ENCODE measurements at regions not wholly inside any gene's neighbourhood (a gene's known extent, or its start where the extent isn't known, plus 50 kb on each side); places are given as distances from the start of the nearest gene placed in this dataset.

DNA sequence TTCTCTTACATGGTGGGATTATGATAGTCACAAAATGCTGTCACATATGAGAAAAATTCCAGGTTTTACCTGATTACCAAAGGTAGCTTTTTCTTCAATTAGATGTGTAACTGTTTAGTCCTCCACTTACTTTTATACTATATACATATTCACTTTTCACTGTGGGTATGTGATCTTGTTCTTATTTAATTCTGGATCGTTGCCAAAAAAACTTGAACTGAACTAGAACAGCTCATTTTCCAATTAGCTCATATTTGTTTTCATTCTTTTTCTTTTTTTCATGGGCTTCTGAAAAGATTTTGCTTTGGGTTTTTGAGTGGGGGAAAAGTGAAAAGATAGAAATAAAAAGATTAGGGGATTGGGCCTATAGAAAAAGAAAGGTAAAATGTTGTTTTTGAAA lies 291.9 kb downstream of the NDFIP2 start:
- ATAC-seq = no peak
- intact Hi-C loops (cut with DNase I) = loop anchor here in 5 of 10 donors (10.0 kb wide), 4 partner anchors 98 to 592 kb away; partner anchors contain the start of gene SPRY2 (in 2 of the 5)
- TF ChIP-seq POLR2A (IDR thresholded peaks at IDR 0.05) (no peak), CTCF (IDR thresholded peaks at IDR 0.05) (no peak)
- no peak overlapping the region for H3K27ac ChIP-seq
- 21 to 42% (median 21%) methylated on average over 1 of the region's 1 CpG for WGBS, 4 donors
- H3K9me3 ChIP-seq = peaks cover 0 to 18% (median 7%) of the 10 kb centered on the region in 12 donors
- H3K4me3 ChIP-seq = no peak overlapping the region
- DNase-seq = no peak
- peaks cover 0 to 13% (median 0%) of the 10 kb centered on the region in 12 donors for H3K4me1 ChIP-seq
- no peaks in the 10 kb centered on the region for H3K36me3 ChIP-seq
- no peaks in the 10 kb centered on the region for H3K27me3 ChIP-seq

GRCh38 chr13:79771493-79771892 lies 290.5 kb downstream of the NDFIP2 start:
- H3K27ac ChIP-seq = no peak overlapping the region
- H3K27me3 ChIP-seq = no peaks in the 10 kb centered on the region
- no peaks in the 10 kb centered on the region for H3K36me3 ChIP-seq
- H3K4me3 ChIP-seq = no peak overlapping the region
- peaks cover 0 to 18% (median 7%) of the 10 kb centered on the region in 12 donors for H3K9me3 ChIP-seq
- TF ChIP-seq POLR2A (IDR thresholded peaks at IDR 0.05) (no peak), CTCF (IDR thresholded peaks at IDR 0.05) (no peak)
- intact Hi-C loops (cut with DNase I) = loop anchor here in 5 of 10 donors (10.0 kb wide), 4 partner anchors 97 to 593 kb away; partner anchors contain the start of gene SPRY2 (in 2 of the 5)
- H3K4me1 ChIP-seq = peaks cover 0 to 11% (median 0%) of the 10 kb centered on the region in 12 donors
- ATAC-seq (no peak), DNase-seq (no peak)

- peaks cover 0 to 18% (median 7%) of the 10 kb centered on the region in 12 donors for H3K9me3 ChIP-seq
- peaks cover 0 to 5% (median 0%) of the 10 kb centered on the region in 12 donors for H3K4me1 ChIP-seq
- no peaks in the 10 kb centered on the region for H3K27me3 ChIP-seq
- H3K36me3 ChIP-seq = no peaks in the 10 kb centered on the region
- no peak overlapping the region for H3K27ac ChIP-seq
- intact Hi-C loops (cut with DNase I) = loop anchor here in 5 of 10 donors (10.0 kb wide), 4 partner anchors 95 to 595 kb away; partner anchors contain the start of gene SPRY2 (in 2 of the 5)
- no peak for TF ChIP-seq CTCF (IDR thresholded peaks at IDR 0.05)
- TF ChIP-seq POLR2A (IDR thresholded peaks at IDR 0.05) = no peak
- no peak overlapping the region for H3K4me3 ChIP-seq
- DNase-seq (no peak), ATAC-seq (no peak)
- WGBS, 4 donors = 82 to 91% (median 85%) methylated on average over 1 of the region's 1 CpG
These were observed 289.1 kb downstream of the NDFIP2 start for GRCh38 chr13:79770056-79770455.

DNA sequence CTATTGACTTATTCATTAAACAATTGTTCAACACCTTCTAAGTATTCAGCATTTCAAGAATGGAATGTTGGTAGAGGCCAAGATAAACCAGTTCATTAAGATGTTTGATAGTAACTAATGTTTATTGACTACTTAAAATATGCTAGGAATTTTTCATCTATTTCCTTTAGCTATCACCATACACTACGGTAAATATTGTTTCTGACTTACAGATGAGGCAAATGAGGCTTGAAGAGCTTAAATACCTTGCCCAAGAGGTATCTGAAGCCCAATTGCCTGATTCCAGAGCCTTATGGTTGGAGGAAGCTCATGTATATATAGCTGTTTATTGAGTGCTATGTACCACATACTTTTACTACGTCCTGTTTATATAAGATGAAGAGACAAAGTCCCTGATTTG lies 286.2 kb downstream of the NDFIP2 start:
- ATAC-seq = no peak

More for the DNA sequence above, 286.2 kb downstream of the NDFIP2 start:
- intact Hi-C loops (cut with DNase I) = no loop called here
- no peak for DNase-seq
- Histone ChIP-seq H3K4me1 (peaks cover 0 to 5% (median 0%) of the 10 kb centered on the region in 12 donors), H3K36me3 (no peaks in the 10 kb centered on the region), H3K4me3 (no peak overlapping the region), H3K9me3 (peaks cover 0 to 14% (median 7%) of the 10 kb centered on the region in 12 donors), H3K27me3 (no peaks in the 10 kb centered on the region), H3K27ac (no peak overlapping the region)
- TF ChIP-seq POLR2A (IDR thresholded peaks at IDR 0.05) (no peak), CTCF (IDR thresholded peaks at IDR 0.05) (no peak)
- WGBS, 4 donors = 61 to 77% (median 66%) methylated on average over 2 of the region's 2 CpGs

Measured in heart left ventricle (tissue), 16 donors.